Stimulated activated CD8-positive, alpha-beta memory T cell treated with anti-CD3 and anti-CD28 coated beads, Interleukin-7, amount 100 ng/mL, for 24 hours (primary cell): ENCODE measurements at regions not wholly inside any gene's neighbourhood (a gene's known extent, or its start where the extent isn't known, plus 50 kb on each side); places are given as distances from the start of the nearest gene placed in this dataset.
"Not testable (repeated sequence)": the region's sequence is repeated elsewhere in the genome, so short reads cannot be mapped to it uniquely, and the experiment has no call there.

Source experiments
- DNase-seq: peaks from one replicate; pipeline ENCODE4 v3.0.0-alpha.2; 2020; ENCODE audit warnings: low read depth

- no peak for DNase-seq
Observed at GRCh38 chr4:143819029-143819428, 86.3 kb downstream of the GYPE start.

DNA sequence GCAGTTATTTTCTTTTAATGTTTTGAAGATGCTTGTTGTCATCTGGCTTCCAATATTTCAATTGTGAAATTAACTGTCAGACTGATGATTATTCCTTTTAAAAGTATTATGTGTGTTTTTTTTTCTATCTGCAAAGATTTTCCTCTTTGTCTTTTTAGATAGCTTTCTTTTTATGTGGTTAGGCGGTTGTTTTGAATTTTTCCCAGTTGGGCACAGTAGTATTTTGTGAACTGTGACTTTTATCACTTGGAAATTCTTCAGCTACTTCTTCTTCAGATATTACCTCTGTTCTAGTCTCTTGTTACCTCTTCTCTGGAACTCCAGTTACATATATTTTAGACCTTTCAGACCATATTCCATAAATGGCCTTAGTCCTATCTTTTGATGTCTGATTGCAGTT lies 87.5 kb downstream of the GYPE start:
- not testable (repeated sequence) for DNase-seq

- not testable (repeated sequence) for DNase-seq
Observed at GRCh38 chr4:143815375-143815774, 90.0 kb downstream of the GYPE start.

- not testable (repeated sequence) for DNase-seq
Observed at GRCh38 chr4:143813431-143814154, 91.8 kb downstream of the GYPE start.

DNA sequence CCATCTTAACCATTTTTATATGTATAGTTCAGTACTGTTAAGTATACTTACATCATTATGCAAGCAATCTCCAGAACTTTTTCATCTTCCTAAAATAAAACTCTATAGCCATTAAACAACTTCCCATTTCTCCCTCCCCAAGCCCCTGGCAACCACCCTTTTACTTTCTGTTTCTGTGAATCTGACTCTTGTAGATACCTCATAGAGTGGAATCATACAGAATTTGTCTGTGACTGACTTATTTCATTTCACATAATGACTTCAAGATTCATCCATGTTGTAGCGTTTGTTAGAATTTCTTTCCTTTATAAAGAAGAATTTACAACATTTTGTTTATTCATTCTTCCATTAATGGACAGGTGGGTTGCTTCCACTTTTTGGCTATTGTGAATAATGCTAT lies 91.2 kb upstream of the FREM3 start:
- DNase-seq: not testable (repeated sequence)

DNA sequence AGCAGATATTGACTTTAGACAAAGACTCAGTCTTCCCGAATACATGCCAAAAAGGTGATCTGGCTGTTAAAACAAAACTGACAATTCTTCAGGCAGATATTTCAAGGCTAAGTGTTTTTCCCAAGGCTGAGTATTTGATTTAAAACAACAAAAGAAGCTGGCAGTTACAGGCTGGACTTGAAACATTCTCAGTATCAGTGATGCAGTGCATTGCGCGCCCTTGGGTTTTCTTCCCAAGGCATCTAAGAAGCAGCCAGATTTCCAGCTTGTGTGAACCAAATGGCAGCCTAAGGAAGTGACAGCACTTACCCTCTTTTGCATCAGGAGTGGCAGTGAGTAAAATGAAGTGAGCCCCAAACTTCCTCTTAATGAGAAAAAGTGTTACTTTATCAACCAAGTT lies 90.0 kb upstream of the FREM3 start:
- DNase-seq: not testable (repeated sequence)

DNA sequence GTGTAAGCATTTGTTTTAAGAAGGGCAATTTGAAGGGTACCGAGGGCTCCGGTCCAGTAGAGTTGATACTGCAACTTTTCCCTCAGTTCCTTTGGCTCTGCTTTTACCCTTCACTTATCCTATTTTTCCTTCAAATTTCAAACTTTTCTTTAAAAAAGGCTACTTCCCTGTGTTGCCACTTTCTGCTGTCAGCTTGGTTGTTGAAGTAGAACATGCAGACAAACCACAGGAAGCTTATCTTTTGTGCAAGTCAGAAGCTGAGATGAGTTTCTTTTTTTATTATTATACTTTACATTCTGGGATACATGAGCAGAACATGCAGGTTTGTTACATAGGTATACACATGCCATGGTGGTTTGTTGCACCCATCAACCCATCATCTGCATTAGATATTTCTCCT lies 89.1 kb upstream of the FREM3 start:
- DNase-seq: not testable (repeated sequence)

GRCh38 chr4:143784567-143784966 lies 84.1 kb upstream of the FREM3 start:
- DNase-seq: no peak

GRCh38 chr4:143782521-143782920 lies 82.0 kb upstream of the FREM3 start:
- DNase-seq: no peak

- DNase-seq: peak; percentile 6
Observed at GRCh38 chr4:143773998-143774895, 73.8 kb upstream of the FREM3 start.

GRCh38 chr4:143771269-143771668 lies 70.8 kb upstream of the FREM3 start:
- no peak for DNase-seq

- no peak for DNase-seq
Observed at GRCh38 chr4:143768007-143768591, 67.6 kb upstream of the FREM3 start.

- no peak for DNase-seq
Observed at GRCh38 chr4:143763587-143763986, 63.1 kb upstream of the FREM3 start.

DNA sequence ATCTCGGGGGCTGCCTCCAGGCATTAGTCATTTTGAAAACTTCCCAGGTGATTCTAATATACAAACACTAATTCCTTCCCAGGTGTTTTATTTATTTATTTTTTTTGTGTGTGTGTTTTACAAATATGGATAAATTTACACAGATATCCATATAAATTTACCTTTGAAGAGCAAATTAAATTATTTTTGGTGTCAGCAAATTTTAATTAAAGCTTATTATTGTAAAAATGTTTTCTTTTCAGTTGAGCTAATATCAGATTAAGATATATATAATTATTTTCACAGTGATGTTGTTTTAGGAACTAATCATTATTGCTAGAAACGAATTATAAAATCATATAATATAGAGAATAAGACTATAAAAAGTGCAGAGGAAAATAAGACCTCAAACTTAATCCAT lies 62.0 kb upstream of the FREM3 start:
- DNase-seq: no peak
